ENCODE measurements at regions not wholly inside any gene's neighbourhood (a gene's known extent, or its start where the extent isn't known, plus 50 kb on each side); places are given as distances from the start of the nearest gene placed in this dataset.

GRCh38 chr5:2170761-2171160, 288.0 kb upstream of the IRX4 start:
- no peak for TF ChIP-seq CTCF (IDR thresholded peaks at IDR 0.05)
- no peak for TF ChIP-seq POLR2A (IDR thresholded peaks at IDR 0.05)

All from body of pancreas (tissue), 4 donors.